GM12878 (cell line): ENCODE measurements at regions not wholly inside any gene's neighbourhood (a gene's known extent, or its start where the extent isn't known, plus 50 kb on each side); places are given as distances from the start of the nearest gene placed in this dataset.
A peak's percentile ranks its signal among the peaks of the same experiment; 100 is the strongest.

Experiments
- ATF3 ChIP-seq: IDR thresholded peaks from 2 replicates; pipeline ENCODE4 v1.6.1; 2011; ENCODE audit warnings: low read depth, mild to moderate bottlenecking, low read length, moderate library complexity, borderline replicate concordance; ENCODE audit errors: extremely low read depth
- BCL3 ChIP-seq: IDR thresholded peaks from 2 replicates; pipeline ENCODE4 v1.6.1; 2011; ENCODE audit warnings: borderline replicate concordance, low read depth, mild to moderate bottlenecking, moderate library complexity, low read length; ENCODE audit not compliant: insufficient read depth, poor library complexity, severe bottlenecking
- GABPA ChIP-seq: IDR thresholded peaks from 2 replicates; pipeline ENCODE4 v1.6.1; 2014; ENCODE audit warnings: antibody characterized with exemption, low read depth, mild to moderate bottlenecking, inconsistent platforms
- HCFC1 ChIP-seq: fragments of 150-350 bp; IDR thresholded peaks from 2 replicates; pipeline ENCODE4 v1.6.1; 2014; ENCODE audit warnings: low read length
- HDGF ChIP-seq: fragments of 450-650 bp; IDR thresholded peaks from 2 replicates; pipeline ENCODE4 v1.6.1; 2016; ENCODE audit warnings: antibody characterized with exemption
- KDM1A ChIP-seq: fragments of 200-600 bp; sonication (generic); IDR thresholded peaks from 2 replicates; pipeline ENCODE4 v1.6.1; 2016; ENCODE audit warnings: borderline replicate concordance
- LARP7 ChIP-seq: fragments of 450-650 bp; IDR thresholded peaks from 2 replicates; pipeline ENCODE4 v1.6.1; 2017; ENCODE audit warnings: mild to moderate bottlenecking
- MEF2B ChIP-seq: fragments of 450-650 bp; IDR thresholded peaks from 2 replicates; pipeline ENCODE4 v1.6.1; 2018; ENCODE audit warnings: mild to moderate bottlenecking, moderate library complexity; ENCODE audit not compliant: partially characterized antibody, poor library complexity, severe bottlenecking
- NBN ChIP-seq: fragments of 450-650 bp; IDR thresholded peaks from 2 replicates; pipeline ENCODE4 v1.6.1; 2016
- NRF1 ChIP-seq: conservative IDR thresholded peaks from 2 replicates; pipeline ENCODE4 v1.6.1; 2011; ENCODE audit warnings: mild to moderate bottlenecking, low read depth, low read length, improper control_type of control experiment
- PBX3 ChIP-seq: IDR thresholded peaks from 2 replicates; pipeline ENCODE4 v1.6.1; 2011; ENCODE audit warnings: mild to moderate bottlenecking, low read depth, low read length, moderate library complexity; ENCODE audit not compliant: insufficient replicate concordance
- RCOR1 ChIP-seq: conservative IDR thresholded peaks from 2 replicates; pipeline ENCODE4 v1.6.1; 2012; ENCODE audit warnings: low read depth, low read length, improper control_type of control experiment
- RELA ChIP-seq: fragments of 450-650 bp; IDR thresholded peaks from 2 replicates; pipeline ENCODE4 v1.8.0; 2014; ENCODE audit warnings: borderline replicate concordance; ENCODE audit not compliant: partially characterized antibody
- SPI1 ChIP-seq: IDR thresholded peaks from 2 replicates; pipeline ENCODE4 v1.6.1; 2011; ENCODE audit warnings: low read depth, mild to moderate bottlenecking, low read length, moderate library complexity, borderline replicate concordance; ENCODE audit not compliant: insufficient read depth
- WRNIP1 ChIP-seq: IDR thresholded peaks from 2 replicates; pipeline ENCODE4 v1.6.1; 2011; ENCODE audit warnings: low read depth, low read length, improper control_type of control experiment, borderline replicate concordance
- ZBTB40 ChIP-seq: fragments of 450-650 bp; IDR thresholded peaks from 2 replicates; pipeline ENCODE4 v1.6.1; 2016; ENCODE audit warnings: mild to moderate bottlenecking, moderate library complexity, borderline replicate concordance
- ZNF24 ChIP-seq: fragments of 450-650 bp; IDR thresholded peaks from 2 replicates; pipeline ENCODE4 v1.6.1; 2017; ENCODE audit warnings: antibody characterized with exemption, mild to moderate bottlenecking
- ZNF384 ChIP-seq: IDR thresholded peaks from 2 replicates; pipeline ENCODE4 v1.6.1; 2012; ENCODE audit warnings: low read depth, mild to moderate bottlenecking, low read length, improper control_type of control experiment, borderline replicate concordance

- TF ChIP-seq RCOR1, result peak; percentile 82; the same call in 1 of the 2 replicates
- TF ChIP-seq ZNF384, result no peak
- TF ChIP-seq GABPA, result 0 out of 2 replicates have a peak, but pooled peaks have one; percentile 39
- no peak for TF ChIP-seq ATF3
- TF ChIP-seq LARP7, result no peak
- TF ChIP-seq HCFC1, result no peak
- peak; percentile 66; the same call in 1 of the 2 replicates for TF ChIP-seq ZNF24
- no peak for TF ChIP-seq HDGF
- TF ChIP-seq PBX3, result no peak
- no peak for TF ChIP-seq BCL3
- TF ChIP-seq ZBTB40, result no peak
- TF ChIP-seq RELA, result peak; percentile 18
- TF ChIP-seq MEF2B, result peak; percentile 99
- TF ChIP-seq NRF1, result no peak
- TF ChIP-seq WRNIP1, result no peak
- peak; percentile 92 for TF ChIP-seq NBN
- TF ChIP-seq SPI1, result peak; percentile 71
- TF ChIP-seq KDM1A, result no peak
Measured at GRCh38 chr21:25298512-25299491, 308.5 kb downstream of the MRPL39 start (continued).
